GM23338 (cell line): ENCODE measurements at regions not wholly inside any gene's neighbourhood (a gene's known extent, or its start where the extent isn't known, plus 50 kb on each side); places are given as distances from the start of the nearest gene placed in this dataset.

ENCODE experiments used
- ATAC-seq: fragments of 200-7000 bp; cut with Tn5 transposase; 3 replicates; pipeline ENCODE4 v1.9.1; 2020
- DNase-seq: peaks from one replicate; pipeline ENCODE4 v3.0.0-alpha.2; 2015; ENCODE audit warnings: low spot score
- H2AFZ ChIP-seq: fragments of 200-600 bp; sonication (generic); 2 replicates; pipeline ENCODE4 v1.8.0; 2016; ENCODE audit warnings: antibody characterized with exemption, mild to moderate bottlenecking, moderate library complexity
- H3F3A ChIP-seq: fragments of 200-600 bp; sonication (generic); replicated peaks from 2 replicates; pipeline ENCODE4 v1.8.0; 2017; ENCODE audit warnings: antibody characterized with exemption, mixed run types, low read depth
- H3K27ac ChIP-seq: fragments of 200-600 bp; sonication (generic); 2 replicates; pipeline ENCODE4 v1.6.1; 2016; ENCODE audit warnings: low read depth
- H3K27me3 ChIP-seq: fragments of 200-600 bp; sonication (generic); 2 replicates; pipeline ENCODE4 v1.8.0; 2016; ENCODE audit warnings: mild to moderate bottlenecking, mixed run types, moderate library complexity; ENCODE audit not compliant: insufficient read depth
- H3K36me3 ChIP-seq: fragments of 200-600 bp; sonication (generic); 2 replicates; pipeline ENCODE4 v1.8.0; 2016; ENCODE audit warnings: mild to moderate bottlenecking; ENCODE audit not compliant: insufficient read depth
- H3K4me1 ChIP-seq: fragments of 200-600 bp; sonication (generic); 2 replicates; pipeline ENCODE4 v1.8.0; 2016; ENCODE audit warnings: mild to moderate bottlenecking, moderate library complexity; ENCODE audit not compliant: insufficient read depth
- H3K4me2 ChIP-seq: fragments of 200-600 bp; sonication (generic); 2 replicates; pipeline ENCODE4 v1.7.1; 2017; ENCODE audit warnings: mixed run types
- H3K4me3 ChIP-seq: fragments of 200-600 bp; sonication (generic); 2 replicates; pipeline ENCODE4 v1.6.1; 2016; ENCODE audit warnings: mixed run types
- H3K79me2 ChIP-seq: fragments of 200-600 bp; sonication (generic); replicated peaks from 2 replicates; pipeline ENCODE4 v1.8.0; 2017; ENCODE audit warnings: mild to moderate bottlenecking; ENCODE audit not compliant: insufficient read depth
- H3K9me2 ChIP-seq: fragments of 200-600 bp; sonication (generic); 2 replicates; pipeline ENCODE4 v1.8.0; 2017; ENCODE audit not compliant: insufficient read depth
- H4K20me1 ChIP-seq: fragments of 200-600 bp; sonication (generic); replicated peaks from 2 replicates; pipeline ENCODE4 v1.8.0; 2017; ENCODE audit warnings: mild to moderate bottlenecking; ENCODE audit not compliant: insufficient read depth
- H3K27ac Mint-ChIP-seq: 2 replicates; pipeline ENCODE4 v1.8.0; 2020; ENCODE audit warnings: inconsistent platforms, mild to moderate bottlenecking, moderate library complexity, mixed read lengths
- H3K27me3 Mint-ChIP-seq: 3 replicates; pipeline ENCODE4 v1.8.0; 2022; ENCODE audit warnings: low read depth, mild to moderate bottlenecking, moderate library complexity, mixed read lengths, inconsistent platforms; ENCODE audit not compliant: insufficient read depth, poor library complexity
- H3K36me3 Mint-ChIP-seq: 3 replicates; pipeline ENCODE4 v1.8.0; 2021; ENCODE audit warnings: low read depth, mild to moderate bottlenecking, inconsistent platforms, moderate library complexity, mixed read lengths
- H3K4me1 Mint-ChIP-seq: 3 replicates; pipeline ENCODE4 v1.8.0; 2020; ENCODE audit warnings: mild to moderate bottlenecking, inconsistent platforms, mixed read lengths
- H3K4me3 Mint-ChIP-seq: 3 replicates; pipeline ENCODE4 v1.8.0; 2021; ENCODE audit warnings: moderate library complexity, mild to moderate bottlenecking, inconsistent platforms, mixed read lengths
- H3K9me3 Mint-ChIP-seq: 3 replicates; pipeline ENCODE4 v1.8.0; 2020; ENCODE audit warnings: moderate library complexity, mild to moderate bottlenecking, inconsistent platforms, mixed read lengths
- CREB1 ChIP-seq: fragments of 250-450 bp; sonication (Bioruptor Pico); IDR thresholded peaks from 2 replicates; pipeline ENCODE4 v1.5.0; 2020; ENCODE audit warnings: low read depth, mild to moderate bottlenecking, moderate library complexity
- EZH2 ChIP-seq: fragments of 200-600 bp; sonication (generic); IDR thresholded peaks from one replicate; pipeline ENCODE4 v1.8.0; 2017; ENCODE audit warnings: antibody characterized with exemption, mild to moderate bottlenecking, low read depth; ENCODE audit not compliant: unreplicated experiment
- EZH2phosphoT487 ChIP-seq: fragments of 200-600 bp; sonication (generic); IDR thresholded peaks from one replicate; pipeline ENCODE4 v1.8.1; 2018; ENCODE audit warnings: antibody characterized with exemption; ENCODE audit not compliant: unreplicated experiment
- JUNB ChIP-seq: IDR thresholded peaks from one replicate; pipeline ENCODE4 v1.6.1; 2016; ENCODE audit warnings: antibody characterized with exemption; ENCODE audit not compliant: unreplicated experiment
- POLR2AphosphoS5 ChIP-seq: IDR thresholded peaks from 2 replicates; pipeline ENCODE4 v1.6.1; 2016; ENCODE audit warnings: antibody characterized with exemption, low read depth
- STAT1 ChIP-seq: IDR thresholded peaks from one replicate; pipeline ENCODE4 v1.6.1; 2016; ENCODE audit warnings: antibody characterized with exemption; ENCODE audit not compliant: unreplicated experiment
- ZNF114 ChIP-seq: fragments of 250-450 bp; sonication (Bioruptor Pico); IDR thresholded peaks from 2 replicates; pipeline ENCODE4 v1.5.0; 2020; ENCODE audit warnings: mild to moderate bottlenecking, moderate library complexity
- ZNF331 ChIP-seq: fragments of 250-450 bp; sonication (Bioruptor Pico); IDR thresholded peaks from 2 replicates; pipeline ENCODE4 v1.5.0; 2020; ENCODE audit warnings: low read depth, mild to moderate bottlenecking, moderate library complexity
- ZNF462 ChIP-seq: fragments of 250-450 bp; sonication (Bioruptor Pico); IDR thresholded peaks from 2 replicates; pipeline ENCODE4 v1.5.0; 2020; ENCODE audit warnings: mild to moderate bottlenecking, moderate library complexity
- TF ChIP-seq, protein P1 (sequence below): IDR thresholded peaks from 2 replicates; pipeline ENCODE4 v1.6.1; 2016; ENCODE audit warnings: antibody characterized with exemption
- TF ChIP-seq, protein P2 (sequence below): IDR thresholded peaks from one replicate; pipeline ENCODE4 v1.6.1; 2018; ENCODE audit warnings: antibody characterized with exemption; ENCODE audit not compliant: unreplicated experiment

DNA sequence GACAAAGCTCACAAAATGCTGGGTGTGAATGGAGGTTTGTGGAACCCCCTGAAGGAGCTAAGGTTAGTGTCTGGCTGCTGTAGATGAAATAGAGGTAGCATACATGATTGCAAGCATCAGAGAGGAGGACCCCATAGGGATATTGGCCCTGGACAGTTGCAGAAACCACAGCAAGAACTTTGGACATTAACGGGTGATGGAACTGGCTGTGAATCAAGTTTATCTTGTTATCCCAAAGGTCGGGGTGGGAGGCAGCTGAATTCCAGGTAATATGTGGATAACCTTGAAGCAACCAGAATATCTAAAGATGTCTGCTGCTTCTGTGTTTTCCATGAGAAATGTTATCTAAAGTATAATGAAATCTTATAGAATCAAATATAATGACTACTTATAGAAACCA, 447.7 kb downstream of the ZSWIM6 start (continued):
- TF ChIP-seq ZNF462 (no peak), CREB1 (CRISPR knock-in tag) (no peak), EZH2phosphoT487 (no peak), ZNF331 (CRISPR knock-in tag) (no peak), EZH2 (no peak)
- TF ChIP-seq, protein P1, sequence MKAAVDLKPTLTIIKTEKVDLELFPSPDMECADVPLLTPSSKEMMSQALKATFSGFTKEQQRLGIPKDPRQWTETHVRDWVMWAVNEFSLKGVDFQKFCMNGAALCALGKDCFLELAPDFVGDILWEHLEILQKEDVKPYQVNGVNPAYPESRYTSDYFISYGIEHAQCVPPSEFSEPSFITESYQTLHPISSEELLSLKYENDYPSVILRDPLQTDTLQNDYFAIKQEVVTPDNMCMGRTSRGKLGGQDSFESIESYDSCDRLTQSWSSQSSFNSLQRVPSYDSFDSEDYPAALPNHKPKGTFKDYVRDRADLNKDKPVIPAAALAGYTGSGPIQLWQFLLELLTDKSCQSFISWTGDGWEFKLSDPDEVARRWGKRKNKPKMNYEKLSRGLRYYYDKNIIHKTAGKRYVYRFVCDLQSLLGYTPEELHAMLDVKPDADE: no peak

DNA sequence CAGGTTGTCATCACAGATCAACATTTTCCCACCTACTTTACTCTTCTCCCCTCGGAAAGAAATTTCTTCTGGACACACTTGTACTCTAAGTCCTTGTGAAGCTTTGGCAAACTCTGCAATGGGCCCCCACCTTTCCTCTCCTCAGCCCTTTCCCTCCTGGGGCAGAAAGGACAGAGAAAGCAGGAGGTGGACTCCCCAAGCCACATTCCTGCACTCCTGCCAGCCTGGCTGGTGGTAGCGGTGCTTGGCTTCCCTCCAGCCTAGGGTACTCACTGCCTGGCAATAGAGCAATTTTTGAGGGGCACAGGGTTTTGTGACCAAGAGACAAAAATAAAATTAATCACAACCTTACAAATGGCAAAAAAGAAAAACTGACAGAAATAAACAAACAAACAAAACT, 451.4 kb downstream of the ZSWIM6 start:
- no peaks in the 10 kb centered on the region for H3K9me3 Mint-ChIP-seq
- H3K4me1 ChIP-seq: no peaks in the 10 kb centered on the region; the same call in 1 of the 2 replicates
- H3K9me2 ChIP-seq: 0 out of 2 replicates have a peak, but pooled peaks cover 4% of the 10 kb centered on the region
- no peaks in the 10 kb centered on the region for H3K79me2 ChIP-seq
- H3K4me3 Mint-ChIP-seq: no peak overlapping the region
- H3K27me3 ChIP-seq: no peaks in the 10 kb centered on the region
- H3K36me3 Mint-ChIP-seq: no peaks in the 10 kb centered on the region
- peaks cover 14% of the 10 kb centered on the region for H3K4me1 Mint-ChIP-seq
- no peaks in the 10 kb centered on the region for H3F3A ChIP-seq
- ATAC-seq (peak; percentile 73), DNase-seq (peak; percentile 3)
- 0 out of 2 replicates have a peak overlapping the region, but pooled peaks have one; percentile 10 for H3K27ac Mint-ChIP-seq
- no peaks in the 10 kb centered on the region for H3K36me3 ChIP-seq
- no peaks in the 10 kb centered on the region for H4K20me1 ChIP-seq
- peaks cover 2% of the 10 kb centered on the region for H3K27me3 Mint-ChIP-seq
- H3K27ac ChIP-seq: no peak overlapping the region
- H3K4me2 ChIP-seq: peak overlapping the region; percentile 44; the same call in 1 of the 2 replicates
- no peak overlapping the region for H3K4me3 ChIP-seq
- no peak overlapping the region for H2AFZ ChIP-seq
- TF ChIP-seq JUNB (no peak), CREB1 (CRISPR knock-in tag) (no peak), EZH2 (no peak), EZH2phosphoT487 (no peak), ZNF331 (CRISPR knock-in tag) (no peak), POLR2AphosphoS5 (no peak), ZNF114 (no peak), STAT1 (no peak)
- TF ChIP-seq, protein P2, sequence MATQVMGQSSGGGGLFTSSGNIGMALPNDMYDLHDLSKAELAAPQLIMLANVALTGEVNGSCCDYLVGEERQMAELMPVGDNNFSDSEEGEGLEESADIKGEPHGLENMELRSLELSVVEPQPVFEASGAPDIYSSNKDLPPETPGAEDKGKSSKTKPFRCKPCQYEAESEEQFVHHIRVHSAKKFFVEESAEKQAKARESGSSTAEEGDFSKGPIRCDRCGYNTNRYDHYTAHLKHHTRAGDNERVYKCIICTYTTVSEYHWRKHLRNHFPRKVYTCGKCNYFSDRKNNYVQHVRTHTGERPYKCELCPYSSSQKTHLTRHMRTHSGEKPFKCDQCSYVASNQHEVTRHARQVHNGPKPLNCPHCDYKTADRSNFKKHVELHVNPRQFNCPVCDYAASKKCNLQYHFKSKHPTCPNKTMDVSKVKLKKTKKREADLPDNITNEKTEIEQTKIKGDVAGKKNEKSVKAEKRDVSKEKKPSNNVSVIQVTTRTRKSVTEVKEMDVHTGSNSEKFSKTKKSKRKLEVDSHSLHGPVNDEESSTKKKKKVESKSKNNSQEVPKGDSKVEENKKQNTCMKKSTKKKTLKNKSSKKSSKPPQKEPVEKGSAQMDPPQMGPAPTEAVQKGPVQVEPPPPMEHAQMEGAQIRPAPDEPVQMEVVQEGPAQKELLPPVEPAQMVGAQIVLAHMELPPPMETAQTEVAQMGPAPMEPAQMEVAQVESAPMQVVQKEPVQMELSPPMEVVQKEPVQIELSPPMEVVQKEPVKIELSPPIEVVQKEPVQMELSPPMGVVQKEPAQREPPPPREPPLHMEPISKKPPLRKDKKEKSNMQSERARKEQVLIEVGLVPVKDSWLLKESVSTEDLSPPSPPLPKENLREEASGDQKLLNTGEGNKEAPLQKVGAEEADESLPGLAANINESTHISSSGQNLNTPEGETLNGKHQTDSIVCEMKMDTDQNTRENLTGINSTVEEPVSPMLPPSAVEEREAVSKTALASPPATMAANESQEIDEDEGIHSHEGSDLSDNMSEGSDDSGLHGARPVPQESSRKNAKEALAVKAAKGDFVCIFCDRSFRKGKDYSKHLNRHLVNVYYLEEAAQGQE: no peak
- TF ChIP-seq, protein P1: no peak
